HepG2 (cell line): ENCODE measurements at regions not wholly inside any gene's neighbourhood (a gene's known extent, or its start where the extent isn't known, plus 50 kb on each side); places are given as distances from the start of the nearest gene placed in this dataset.

Experiments
- ASH2L ChIP-seq: fragments of 300-600, 200-600 bp; sonication (generic); IDR thresholded peaks from 2 replicates; pipeline ENCODE4 v1.7.0; 2017; ENCODE audit warnings: low read depth, mild to moderate bottlenecking, moderate library complexity, mixed read lengths, low read length; ENCODE audit not compliant: insufficient read length
- EZH2 ChIP-seq: conservative IDR thresholded peaks from 2 replicates; pipeline ENCODE4 v1.6.1; 2012; ENCODE audit warnings: mild to moderate bottlenecking, low read depth, low read length, moderate library complexity
- FOSL2 ChIP-seq: sonication (generic); formaldehyde crosslinking; IDR thresholded peaks from 2 replicates; pipeline ENCODE4 v1.4.0; 2020; ENCODE audit warnings: missing genetic modification reagents
- FOXA1 ChIP-seq, 2 experiments: fragments of 450-650 bp in 1 of 2; sonication (generic) in 1 of 2; formaldehyde crosslinking in 1 of 2; IDR thresholded peaks; 2 replicates each; pipeline versions ENCODE4 v1.4.0 to v1.6.1; 2016 to 2020; ENCODE audit warnings: missing genetic modification reagents in 1 of 2
- FOXP1 ChIP-seq, 2 experiments: fragments of 450-650 bp in 1 of 2; IDR thresholded peaks; 2 replicates each; pipeline ENCODE4 v1.6.1; 2017 to 2018; ENCODE audit warnings: antibody characterized with exemption in 1 of 2
- GATAD2A ChIP-seq: IDR thresholded peaks from 2 replicates; pipeline ENCODE4 v1.6.1; 2016
- IKZF5 ChIP-seq: IDR thresholded peaks from 2 replicates; pipeline ENCODE4 v1.6.1; 2018; ENCODE audit warnings: missing genetic modification reagents, mild to moderate bottlenecking, missing compliant biosample characterization
- MEIS2 ChIP-seq: sonication (generic); formaldehyde crosslinking; IDR thresholded peaks from 2 replicates; pipeline ENCODE4 v1.9.0; 2021; ENCODE audit warnings: mild to moderate bottlenecking, missing genetic modification reagents
- NCOA2 ChIP-seq: sonication (generic); formaldehyde crosslinking; IDR thresholded peaks from 2 replicates; pipeline ENCODE4 v1.8.0; 2022; ENCODE audit warnings: inconsistent platforms
- NR2F1 ChIP-seq, 2 experiments: fragments of 450-650 bp in 1 of 2; formaldehyde crosslinking in 1 of 2; IDR thresholded peaks; 2 replicates each; pipeline versions ENCODE4 v1.5.0 to v1.6.1; 2016 to 2020; ENCODE audit warnings: mild to moderate bottlenecking in 1 of 2, missing compliant biosample characterization in 1 of 2, missing genetic modification reagents in 1 of 2, moderate library complexity in 1 of 2
- NR2F6 ChIP-seq, 2 experiments: IDR thresholded peaks; 2 replicates each; pipeline ENCODE4 v1.6.1; 2016; ENCODE audit warnings: antibody characterized with exemption in 1 of 2, mild to moderate bottlenecking in 1 of 2
- PAX8 ChIP-seq: sonication (generic); formaldehyde crosslinking; IDR thresholded peaks from 2 replicates; pipeline ENCODE4 v1.8.0; 2022; ENCODE audit warnings: mild to moderate bottlenecking, missing genetic modification reagents, borderline replicate concordance
- RARA ChIP-seq: IDR thresholded peaks from 2 replicates; pipeline ENCODE4 v1.6.1; 2016; ENCODE audit warnings: missing genetic modification reagents, missing compliant biosample characterization
- REPIN1 ChIP-seq: sonication (generic); formaldehyde crosslinking; IDR thresholded peaks from 2 replicates; pipeline ENCODE4 v1.8.0; 2022; ENCODE audit warnings: missing genetic modification reagents, low read depth, mild to moderate bottlenecking, borderline replicate concordance
- SRSF4 ChIP-seq: fragments of 200-400 bp; formaldehyde crosslinking; IDR thresholded peaks from one replicate; pipeline ENCODE4 v1.6.1; 2018; ENCODE audit warnings: mild to moderate bottlenecking, low read depth, low read length, moderate library complexity; ENCODE audit not compliant: poor library complexity, severe bottlenecking
- STAG1 ChIP-seq: sonication (generic); formaldehyde crosslinking; IDR thresholded peaks from 2 replicates; pipeline ENCODE4 v1.4.0; 2020; ENCODE audit warnings: missing genetic modification reagents
- TARDBP ChIP-seq: sonication (generic); formaldehyde crosslinking; IDR thresholded peaks from 2 replicates; pipeline ENCODE4 v1.8.0; 2022; ENCODE audit warnings: mild to moderate bottlenecking, missing genetic modification reagents
- TBX3 ChIP-seq: fragments of 450-650 bp; IDR thresholded peaks from 2 replicates; pipeline ENCODE4 v1.6.1; 2017; ENCODE audit warnings: antibody characterized with exemption, mild to moderate bottlenecking, inconsistent platforms, borderline replicate concordance
- ZKSCAN8 ChIP-seq: IDR thresholded peaks from 2 replicates; pipeline ENCODE4 v1.6.1; 2016; ENCODE audit warnings: borderline replicate concordance, missing genetic modification reagents, missing compliant biosample characterization
- ZNF326 ChIP-seq: sonication (generic); formaldehyde crosslinking; IDR thresholded peaks from 2 replicates; pipeline ENCODE4 v1.4.0; 2020; ENCODE audit warnings: missing genetic modification reagents, borderline replicate concordance
- ZNF329 ChIP-seq: sonication (generic); formaldehyde crosslinking; IDR thresholded peaks from 2 replicates; pipeline ENCODE4 v1.9.0; 2021; ENCODE audit warnings: low read depth, mild to moderate bottlenecking, missing genetic modification reagents
- ZNF383 ChIP-seq: sonication (generic); formaldehyde crosslinking; IDR thresholded peaks from 2 replicates; pipeline ENCODE4 v1.4.0; 2020; ENCODE audit warnings: missing genetic modification reagents, mild to moderate bottlenecking, borderline replicate concordance
- ZNF414 ChIP-seq: sonication (generic); formaldehyde crosslinking; IDR thresholded peaks from 2 replicates; pipeline ENCODE4 v1.5.0; 2020; ENCODE audit warnings: missing genetic modification reagents
- ZNF605 ChIP-seq: sonication (generic); formaldehyde crosslinking; IDR thresholded peaks from 2 replicates; pipeline ENCODE4 v1.8.0; 2022; ENCODE audit warnings: mild to moderate bottlenecking, missing genetic modification reagents
- ZNF770 ChIP-seq: sonication (generic); formaldehyde crosslinking; IDR thresholded peaks from 2 replicates; pipeline ENCODE4 v1.5.0; 2020; ENCODE audit warnings: mild to moderate bottlenecking, missing genetic modification reagents
- ZNF790 ChIP-seq: sonication (generic); formaldehyde crosslinking; IDR thresholded peaks from 2 replicates; pipeline ENCODE4 v1.8.0; 2022; ENCODE audit warnings: missing genetic modification reagents, mild to moderate bottlenecking, borderline replicate concordance
- ZSCAN30 ChIP-seq: sonication (generic); formaldehyde crosslinking; IDR thresholded peaks from 2 replicates; pipeline ENCODE4 v1.5.0; 2020; ENCODE audit warnings: mild to moderate bottlenecking, missing genetic modification reagents

- TF ChIP-seq ZNF770 (CRISPR knock-in tag): peak; percentile 24; the same call in 1 of the 2 replicates
- TF ChIP-seq ZNF605: peak; percentile 27; the same call in 1 of the 2 replicates
- TF ChIP-seq STAG1 (CRISPR knock-in tag): peak; percentile 89
- no peak for TF ChIP-seq FOXA1 (IDR thresholded peaks at IDR 0.05)
- TF ChIP-seq FOXA1 (CRISPR knock-in tag; IDR thresholded peaks at IDR 0.05): peak; percentile 80
- 0 out of 2 replicates have a peak, but pooled peaks have one; percentile 19 for TF ChIP-seq EZH2
- TF ChIP-seq ZNF383 (CRISPR knock-in tag): no peak
- no peak for TF ChIP-seq ZSCAN30 (CRISPR knock-in tag)
- TF ChIP-seq ZKSCAN8 (CRISPR knock-in tag): peak; percentile 44; the same call in 1 of the 2 replicates
- TF ChIP-seq MEIS2 (CRISPR knock-in tag): no peak
- TF ChIP-seq TARDBP (CRISPR knock-in tag): peak; percentile 43; the same call in 1 of the 2 replicates
- peak; percentile 55; the same call in 1 of the 2 replicates for TF ChIP-seq NCOA2 (CRISPR knock-in tag)
- peak; percentile 68; the same call in 1 of the 2 replicates for TF ChIP-seq ZNF414
- peak; percentile 67 for TF ChIP-seq RARA (CRISPR knock-in tag)
- 0 out of 2 replicates have a peak, but pooled peaks have one; percentile 33 for TF ChIP-seq IKZF5 (CRISPR knock-in tag)
- TF ChIP-seq NR2F6 (IDR thresholded peaks at IDR 0.05): no peak
- 0 out of 2 replicates have a peak, but pooled peaks have one; percentile 32 for TF ChIP-seq NR2F6 (CRISPR knock-in tag; IDR thresholded peaks at IDR 0.05)
- no peak for TF ChIP-seq ZNF790
- 0 out of 2 replicates have a peak, but pooled peaks have one; percentile 22 for TF ChIP-seq FOSL2 (CRISPR knock-in tag)
- no peak for TF ChIP-seq ZNF326 (CRISPR knock-in tag)
- TF ChIP-seq ASH2L: no peak
- peak; percentile 79; the same call in 1 of the 2 replicates for TF ChIP-seq TBX3
- TF ChIP-seq ZNF329 (CRISPR knock-in tag): no peak
- TF ChIP-seq REPIN1 (CRISPR knock-in tag): peak; percentile 45; the same call in 1 of the 2 replicates
- TF ChIP-seq SRSF4: no peak
- TF ChIP-seq GATAD2A (CRISPR knock-in tag): peak; percentile 75
- peak in 1 of 2 experiments; percentile 41; a peak in 1 of 4 replicates for TF ChIP-seq NR2F1 (CRISPR knock-in tag; IDR thresholded peaks at IDR 0.05)
- no peak for TF ChIP-seq FOXP1 (IDR thresholded peaks at IDR 0.05)
- peak; percentile 12 for TF ChIP-seq FOXP1 (CRISPR knock-in tag; IDR thresholded peaks at IDR 0.05)
- no peak for TF ChIP-seq PAX8
Measured at GRCh38 chr14:31926123-31926522, 151.0 kb upstream of the ARHGAP5 start (continued).
